Activated naive CD8-positive, alpha-beta T cell treated with anti-CD3 and anti-CD28 coated beads, Interleukin-2, amount 50 U/mL, for 24 hours (primary cell): ENCODE measurements at regions not wholly inside any gene's neighbourhood (a gene's known extent, or its start where the extent isn't known, plus 50 kb on each side); places are given as distances from the start of the nearest gene placed in this dataset.
"Not testable (repeated sequence)": the region's sequence is repeated elsewhere in the genome, so short reads cannot be mapped to it uniquely, and the experiment has no call there.

Source experiments
- ATAC-seq: fragments of 150-1000 bp; cut with Tn5 transposase; one replicate; pipeline ENCODE4 v1.10.0; 2021
- DNase-seq: peaks from one replicate; pipeline ENCODE4 v3.0.0; 2021
- H3K27ac Mint-ChIP-seq: one replicate; pipeline ENCODE4 v1.8.0; 2021; ENCODE audit warnings: mild to moderate bottlenecking, mixed read lengths
- H3K27me3 Mint-ChIP-seq: one replicate; pipeline ENCODE4 v1.8.0; 2021; ENCODE audit warnings: mixed read lengths
- H3K36me3 Mint-ChIP-seq: one replicate; pipeline ENCODE4 v1.8.0; 2021; ENCODE audit warnings: low read depth, mixed read lengths
- H3K4me1 Mint-ChIP-seq: one replicate; pipeline ENCODE4 v1.8.0; 2021; ENCODE audit warnings: mixed read lengths
- H3K4me3 Mint-ChIP-seq: one replicate; pipeline ENCODE4 v1.8.0; 2021; ENCODE audit warnings: mild to moderate bottlenecking, moderate library complexity, mixed read lengths
- H3K9me3 Mint-ChIP-seq: one replicate; pipeline ENCODE4 v1.8.0; 2021; ENCODE audit warnings: mixed read lengths

DNA sequence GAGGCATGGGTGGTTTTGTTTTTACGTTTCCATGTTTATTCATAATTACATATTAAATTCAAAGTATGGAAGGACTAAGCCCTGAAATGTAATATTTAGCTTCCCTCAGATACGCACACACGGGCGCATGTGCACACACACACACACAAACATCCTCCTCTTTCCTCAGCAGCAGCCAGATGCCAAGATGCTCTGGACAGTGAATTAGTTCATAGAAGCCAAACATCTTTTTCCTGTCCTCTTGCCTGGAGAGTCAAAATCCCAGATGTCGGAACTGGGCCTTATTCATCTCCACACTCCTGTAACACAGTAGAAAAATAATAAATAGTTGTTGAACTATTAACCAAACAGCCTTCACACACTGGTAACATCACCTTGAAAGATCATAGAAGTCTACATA lies 273.1 kb downstream of the SP3 start:
- H3K27ac Mint-ChIP-seq: no peak overlapping the region
- peaks cover 3% of the 10 kb centered on the region for H3K9me3 Mint-ChIP-seq
- ATAC-seq: no peak
- H3K4me3 Mint-ChIP-seq: no peak overlapping the region
- no peaks in the 10 kb centered on the region for H3K36me3 Mint-ChIP-seq
- peaks cover 3% of the 10 kb centered on the region for H3K27me3 Mint-ChIP-seq
- DNase-seq: no peak
- no peaks in the 10 kb centered on the region for H3K4me1 Mint-ChIP-seq

DNA sequence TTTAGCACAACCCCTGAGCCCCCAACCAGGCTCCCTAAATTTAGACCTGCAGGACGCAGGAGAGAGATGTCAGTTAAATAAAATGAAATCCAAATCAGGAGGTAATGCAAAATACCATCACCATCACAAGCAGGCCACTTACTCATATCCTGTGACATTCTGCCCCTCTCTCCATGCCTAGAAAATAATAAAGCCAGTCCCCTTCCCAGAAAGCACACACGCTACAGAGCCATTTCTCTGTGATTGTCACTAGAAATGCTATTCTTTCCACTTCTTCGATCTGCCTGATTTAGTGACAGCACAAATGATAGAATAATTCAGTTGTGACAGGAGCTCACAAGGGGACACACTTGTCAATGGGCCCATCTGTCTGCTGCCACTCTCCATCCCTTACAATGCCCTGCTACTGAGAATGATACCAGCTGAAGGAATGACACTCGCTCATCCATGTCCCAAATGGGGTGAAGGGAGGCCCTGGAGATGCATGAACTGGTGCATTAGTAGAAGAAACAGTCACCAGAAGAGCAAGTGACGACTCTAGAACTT lies 272.1 kb downstream of the SP3 start:
- DNase-seq (no peak), ATAC-seq (no peak)
- no peaks in the 10 kb centered on the region for H3K36me3 Mint-ChIP-seq
- H3K27ac Mint-ChIP-seq: no peak overlapping the region
- no peak overlapping the region for H3K4me3 Mint-ChIP-seq
- H3K27me3 Mint-ChIP-seq: peaks cover 3% of the 10 kb centered on the region
- H3K9me3 Mint-ChIP-seq: peaks cover 3% of the 10 kb centered on the region
- no peaks in the 10 kb centered on the region for H3K4me1 Mint-ChIP-seq

DNA sequence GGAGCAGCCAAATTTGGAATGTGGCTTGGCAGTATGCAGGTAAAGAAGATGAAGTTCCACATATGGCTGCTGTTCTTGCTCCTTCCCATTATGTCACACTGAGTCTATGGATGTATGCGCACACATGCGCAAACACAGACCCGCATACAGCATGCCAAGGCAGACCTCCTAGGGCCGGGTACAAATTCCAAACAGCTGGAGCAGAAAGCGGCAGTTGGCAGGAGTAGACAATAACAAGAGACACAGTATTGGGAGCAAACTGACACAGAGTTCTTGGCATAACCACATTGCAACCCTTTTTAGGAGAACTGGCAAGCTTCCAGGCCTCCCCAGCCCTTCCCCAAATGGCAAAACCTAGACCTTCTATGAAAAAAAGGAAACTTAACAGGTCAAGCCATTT lies 268.9 kb downstream of the SP3 start:
- no peaks in the 10 kb centered on the region for H3K36me3 Mint-ChIP-seq
- H3K4me3 Mint-ChIP-seq: no peak overlapping the region
- peaks cover 3% of the 10 kb centered on the region for H3K9me3 Mint-ChIP-seq

DNA sequence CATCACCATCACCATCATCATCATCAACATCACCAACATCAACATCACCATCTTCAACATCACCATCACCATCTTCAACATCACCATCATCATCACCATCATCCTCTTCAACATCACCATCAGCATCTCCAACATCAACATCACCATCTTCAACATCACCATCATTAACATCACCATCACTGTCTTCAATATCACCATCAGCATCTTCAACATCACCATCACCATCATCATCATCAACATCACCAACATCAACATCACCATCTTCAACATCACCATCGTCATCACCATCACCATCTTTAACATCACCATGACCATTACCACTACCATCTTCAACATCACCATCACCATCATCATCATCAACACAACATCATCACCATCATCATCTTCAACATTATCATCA lies 267.2 kb downstream of the SP3 start:
- H3K27me3 Mint-ChIP-seq: no peaks in the 10 kb centered on the region
- H3K4me3 Mint-ChIP-seq: no peak overlapping the region
- H3K9me3 Mint-ChIP-seq: peaks cover 3% of the 10 kb centered on the region
- DNase-seq (no peak), ATAC-seq (no peak)
- no peaks in the 10 kb centered on the region for H3K4me1 Mint-ChIP-seq
- no peak overlapping the region for H3K27ac Mint-ChIP-seq
- no peaks in the 10 kb centered on the region for H3K36me3 Mint-ChIP-seq

More for the DNA sequence above, 268.9 kb downstream of the SP3 start:
- no peaks in the 10 kb centered on the region for H3K4me1 Mint-ChIP-seq
- no peak overlapping the region for H3K27ac Mint-ChIP-seq
- DNase-seq: no peak
- no peak for ATAC-seq
- no peaks in the 10 kb centered on the region for H3K27me3 Mint-ChIP-seq

DNA sequence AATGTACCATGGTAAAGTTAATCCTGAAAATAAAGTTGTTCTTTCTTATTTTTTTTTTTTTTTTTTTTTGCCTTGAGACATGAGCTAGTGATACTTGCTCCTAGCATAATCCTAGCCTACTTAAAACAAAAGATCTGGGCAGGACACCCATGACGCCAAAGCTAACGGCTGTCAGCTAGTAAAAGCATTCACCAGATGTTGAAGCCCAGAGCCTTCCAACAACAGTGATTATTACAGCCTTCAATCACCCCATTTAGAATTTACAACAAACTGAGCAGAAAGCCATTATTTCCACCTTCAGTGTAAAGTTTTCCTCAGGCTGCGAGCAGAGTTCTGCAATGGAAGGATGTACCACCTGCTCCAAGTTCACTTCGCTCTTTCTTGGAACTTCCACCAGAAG lies 259.5 kb downstream of the SP3 start:
- no peak overlapping the region for H3K27ac Mint-ChIP-seq
- peaks cover 6% of the 10 kb centered on the region for H3K27me3 Mint-ChIP-seq
- no peaks in the 10 kb centered on the region for H3K9me3 Mint-ChIP-seq
- ATAC-seq (no peak), DNase-seq (no peak)
- H3K36me3 Mint-ChIP-seq: no peaks in the 10 kb centered on the region
- H3K4me3 Mint-ChIP-seq: no peak overlapping the region
- H3K4me1 Mint-ChIP-seq: no peaks in the 10 kb centered on the region

DNA sequence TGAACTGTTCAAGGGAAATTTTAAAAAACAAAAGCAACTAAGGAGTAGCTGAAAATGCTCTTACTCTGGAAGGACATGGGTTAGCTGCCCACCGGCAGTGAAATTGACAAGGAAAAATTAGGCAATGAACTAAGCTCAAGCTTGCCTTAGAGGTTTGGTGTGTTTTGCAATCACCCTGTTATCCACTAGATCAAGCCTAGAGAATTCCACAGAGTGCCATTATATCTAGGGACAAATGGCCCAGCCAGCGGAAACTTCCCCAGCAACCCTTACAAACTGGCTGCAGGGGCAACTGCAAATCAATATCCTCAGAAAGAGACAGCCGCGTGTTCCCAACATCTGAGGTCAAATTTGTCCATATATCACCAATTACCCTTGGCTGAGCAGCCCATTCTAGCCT lies 258.2 kb downstream of the SP3 start:
- no peaks in the 10 kb centered on the region for H3K36me3 Mint-ChIP-seq
- peaks cover 7% of the 10 kb centered on the region for H3K27me3 Mint-ChIP-seq
- H3K4me1 Mint-ChIP-seq: no peaks in the 10 kb centered on the region
- no peak overlapping the region for H3K4me3 Mint-ChIP-seq
- no peak overlapping the region for H3K27ac Mint-ChIP-seq
- no peak for ATAC-seq
- H3K9me3 Mint-ChIP-seq: no peaks in the 10 kb centered on the region
- DNase-seq: no peak

DNA sequence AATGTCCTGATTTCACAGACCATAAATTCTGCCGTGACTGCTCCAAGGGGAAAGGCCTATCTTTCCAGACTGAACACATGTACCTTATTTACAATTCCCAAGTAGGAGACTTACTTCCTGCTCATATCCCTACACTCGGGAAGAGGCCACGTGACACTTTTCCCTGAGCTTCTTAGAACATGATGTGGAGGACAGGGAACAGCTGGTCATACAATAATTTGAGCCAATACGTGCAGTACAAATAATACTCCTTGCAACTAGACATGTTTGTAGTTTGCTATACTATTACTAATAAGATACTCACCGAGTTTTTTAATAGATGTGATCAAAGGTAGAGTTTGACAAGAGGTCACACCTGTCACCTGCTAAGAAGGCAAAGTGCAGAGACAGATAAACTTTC lies 256.4 kb downstream of the SP3 start:
- H3K27me3 Mint-ChIP-seq: peaks cover 7% of the 10 kb centered on the region
- H3K4me1 Mint-ChIP-seq: no peaks in the 10 kb centered on the region
- H3K36me3 Mint-ChIP-seq: no peaks in the 10 kb centered on the region
- no peak overlapping the region for H3K4me3 Mint-ChIP-seq
- ATAC-seq: no peak
- no peak for DNase-seq
- no peaks in the 10 kb centered on the region for H3K9me3 Mint-ChIP-seq
- H3K27ac Mint-ChIP-seq: no peak overlapping the region

DNA sequence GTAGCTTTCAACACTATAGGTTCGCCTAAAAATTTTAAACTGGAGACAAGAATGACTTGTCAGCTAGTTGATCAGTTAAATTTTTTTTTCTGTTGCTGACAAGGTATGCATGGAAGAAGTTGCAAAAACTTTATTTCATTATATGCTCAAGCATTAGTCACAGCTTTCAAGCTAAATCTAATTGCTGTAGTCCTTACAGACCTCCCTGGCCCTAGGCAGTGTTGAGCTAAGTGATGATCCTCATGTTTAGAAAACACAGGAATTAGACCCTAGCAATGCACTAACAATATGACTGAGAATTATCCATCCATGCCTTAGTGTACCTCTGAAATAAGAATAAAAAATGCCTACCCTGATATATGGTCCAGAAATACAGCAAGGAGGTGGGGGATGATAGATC lies 253.4 kb downstream of the SP3 start:
- Mint-ChIP-seq H3K9me3 (no peaks in the 10 kb centered on the region), H3K4me1 (no peaks in the 10 kb centered on the region), H3K4me3 (no peak overlapping the region), H3K36me3 (no peaks in the 10 kb centered on the region), H3K27ac (no peak overlapping the region), H3K27me3 (peaks cover 4% of the 10 kb centered on the region)
- ATAC-seq (no peak), DNase-seq (no peak)

DNA sequence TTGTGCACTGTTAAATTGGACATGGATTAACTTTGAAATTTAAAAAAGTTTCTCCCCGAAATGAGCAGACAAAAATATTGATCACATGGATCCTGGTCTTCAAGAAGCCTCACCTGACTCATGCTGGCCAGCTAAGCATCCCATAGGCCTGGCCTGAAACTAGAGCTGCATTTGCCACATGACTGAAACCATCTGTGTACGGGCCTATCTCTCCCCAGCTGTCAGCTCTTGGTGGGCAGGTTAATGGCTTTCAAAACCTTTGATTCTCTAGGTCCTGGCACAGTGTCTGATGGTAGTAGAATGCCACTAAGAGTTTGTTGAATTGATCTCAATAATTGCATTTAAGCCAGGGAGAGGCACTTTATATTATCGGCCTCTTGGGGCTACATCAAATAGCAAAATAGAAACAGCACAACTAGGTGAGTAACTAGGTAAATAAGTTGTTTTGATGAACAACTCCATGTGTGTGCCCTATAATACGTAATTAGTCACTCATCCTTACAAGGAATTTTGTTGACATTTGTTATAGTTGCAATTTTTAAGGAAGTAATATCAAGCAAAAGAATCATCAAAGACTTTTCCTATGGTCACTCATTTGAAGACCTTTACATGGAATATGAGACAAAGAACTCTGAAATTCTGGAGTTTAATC lies 251.1 kb downstream of the SP3 start:
- no peak overlapping the region for H3K27ac Mint-ChIP-seq
- no peaks in the 10 kb centered on the region for H3K36me3 Mint-ChIP-seq
- ATAC-seq (no peak), DNase-seq (no peak)
- H3K4me1 Mint-ChIP-seq: no peaks in the 10 kb centered on the region
- H3K9me3 Mint-ChIP-seq: no peaks in the 10 kb centered on the region
- no peak overlapping the region for H3K4me3 Mint-ChIP-seq
- peaks cover 10% of the 10 kb centered on the region for H3K27me3 Mint-ChIP-seq

DNA sequence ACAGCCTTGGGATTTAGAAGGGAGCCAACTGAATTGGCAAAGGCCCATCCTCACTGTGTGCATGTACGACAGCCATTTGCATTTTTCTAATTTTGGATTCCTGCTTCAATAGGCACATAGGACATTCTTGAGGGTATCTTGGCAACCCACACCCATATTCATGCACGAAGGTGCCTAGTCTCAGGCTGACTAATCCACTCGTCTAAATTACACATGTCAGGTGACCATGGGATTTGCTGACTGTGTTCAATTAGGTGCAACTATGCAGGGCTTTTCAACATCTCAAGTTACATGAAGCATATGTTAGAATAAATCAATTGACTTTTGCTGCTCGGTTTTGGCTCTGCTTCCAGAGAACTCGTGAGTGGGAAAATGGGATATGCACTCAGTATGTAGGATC lies 249.7 kb downstream of the SP3 start:
- no peaks in the 10 kb centered on the region for H3K36me3 Mint-ChIP-seq
- H3K9me3 Mint-ChIP-seq: no peaks in the 10 kb centered on the region
- no peak overlapping the region for H3K27ac Mint-ChIP-seq
- peaks cover 12% of the 10 kb centered on the region for H3K27me3 Mint-ChIP-seq
- DNase-seq (no peak), ATAC-seq (no peak)
- no peak overlapping the region for H3K4me3 Mint-ChIP-seq
- no peaks in the 10 kb centered on the region for H3K4me1 Mint-ChIP-seq

DNA sequence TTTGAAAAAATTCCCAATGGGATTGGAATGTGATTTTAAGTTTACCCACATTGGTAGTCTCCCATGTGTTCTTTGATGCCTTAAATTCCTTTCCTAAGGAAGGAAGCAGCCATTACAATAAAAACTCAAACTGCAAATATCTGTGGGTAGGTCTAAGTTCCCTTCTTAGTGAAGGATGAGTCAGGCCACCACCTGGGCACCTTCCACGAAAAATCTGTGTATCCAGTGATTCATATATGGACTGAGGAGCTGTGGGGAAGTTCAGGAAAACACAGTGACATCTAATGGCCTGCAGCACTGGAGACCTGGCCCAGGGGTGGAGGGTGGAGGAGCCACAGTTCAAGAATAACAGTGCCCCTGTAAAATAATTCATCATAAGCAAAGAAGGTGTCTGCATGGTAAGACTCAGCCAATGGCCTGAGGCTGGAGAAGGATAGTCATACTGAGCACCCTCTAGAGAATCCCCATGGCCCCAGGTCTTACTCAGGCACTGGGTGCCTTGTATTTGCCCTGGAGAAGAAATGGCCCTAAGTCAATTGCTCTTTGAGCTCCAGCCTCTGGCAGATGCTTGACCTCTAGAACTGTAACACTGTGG lies 248.6 kb downstream of the SP3 start:
- Mint-ChIP-seq H3K27me3 (peaks cover 16% of the 10 kb centered on the region), H3K9me3 (no peaks in the 10 kb centered on the region), H3K4me1 (no peaks in the 10 kb centered on the region), H3K27ac (no peak overlapping the region), H3K36me3 (no peaks in the 10 kb centered on the region), H3K4me3 (no peak overlapping the region)
- DNase-seq (no peak), ATAC-seq (no peak)

DNA sequence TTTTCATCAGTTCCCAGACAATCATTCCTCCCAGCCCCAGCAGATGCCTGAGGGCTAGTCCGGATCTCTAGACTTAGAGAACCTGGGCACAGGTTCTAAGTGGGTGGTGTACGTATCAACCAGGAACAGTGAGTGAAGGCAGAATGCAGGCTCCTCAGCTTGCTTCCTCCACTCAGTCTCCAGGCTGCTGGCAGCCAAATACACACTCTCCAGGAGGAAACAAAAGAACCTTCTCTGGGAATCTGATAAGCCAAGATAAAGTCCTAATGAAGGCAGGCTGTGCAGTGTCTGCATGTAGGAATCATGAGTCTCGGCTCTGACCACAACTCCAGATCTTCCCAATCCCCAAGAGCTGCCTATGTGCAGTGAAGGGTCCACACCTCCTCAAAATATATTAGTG lies 245.7 kb downstream of the SP3 start:
- DNase-seq (no peak), ATAC-seq (no peak)
- Mint-ChIP-seq H3K4me1 (no peaks in the 10 kb centered on the region), H3K27ac (no peak overlapping the region), H3K4me3 (no peak overlapping the region), H3K27me3 (peaks cover 24% of the 10 kb centered on the region), H3K9me3 (no peaks in the 10 kb centered on the region), H3K36me3 (no peaks in the 10 kb centered on the region)

DNA sequence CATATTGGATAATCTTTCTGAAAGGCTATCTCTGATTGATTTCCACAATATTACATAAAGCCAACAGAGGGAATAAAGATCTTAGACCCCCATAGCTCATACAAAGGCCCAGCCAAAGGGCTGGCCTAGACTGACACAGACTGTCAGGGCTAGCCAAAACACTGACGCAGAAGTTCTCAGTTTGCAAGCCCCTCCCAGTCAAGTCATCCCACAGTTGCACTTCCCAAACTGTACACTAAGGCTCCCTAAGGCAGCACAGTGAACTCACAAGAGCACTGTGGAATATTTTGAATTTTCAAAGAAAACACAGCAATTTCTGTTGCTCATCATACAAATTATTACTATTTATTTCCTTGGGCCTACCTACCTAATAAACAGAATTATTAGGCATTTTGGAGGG lies 244.9 kb downstream of the SP3 start:
- Mint-ChIP-seq H3K4me1 (no peaks in the 10 kb centered on the region), H3K27me3 (peaks cover 24% of the 10 kb centered on the region), H3K27ac (no peak overlapping the region), H3K36me3 (no peaks in the 10 kb centered on the region), H3K9me3 (no peaks in the 10 kb centered on the region), H3K4me3 (no peak overlapping the region)
- no peak for DNase-seq
- no peak for ATAC-seq

DNA sequence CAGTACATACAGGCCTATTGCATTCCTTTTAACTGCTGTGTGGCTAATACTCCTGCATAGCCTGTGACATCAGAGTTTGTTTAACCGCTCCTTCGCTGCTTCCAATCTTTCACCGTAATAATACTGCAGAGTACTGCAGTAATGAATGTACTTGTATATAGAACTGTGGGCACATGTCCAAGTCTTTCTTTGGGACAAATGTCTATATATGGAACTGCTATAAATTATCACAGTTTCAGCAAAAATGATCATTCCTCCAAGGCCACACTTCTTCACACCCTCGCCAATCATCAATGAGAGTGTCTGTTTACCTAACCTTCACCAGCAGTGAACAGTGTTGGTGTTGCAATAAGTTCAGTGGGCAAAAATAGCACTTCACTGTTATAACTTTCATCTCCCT lies 230.4 kb downstream of the SP3 start:
- peaks cover 2% of the 10 kb centered on the region for H3K36me3 Mint-ChIP-seq
- no peaks in the 10 kb centered on the region for H3K4me1 Mint-ChIP-seq
- H3K27ac Mint-ChIP-seq: no peak overlapping the region
- DNase-seq (no peak), ATAC-seq (no peak)
- H3K9me3 Mint-ChIP-seq: peaks cover 4% of the 10 kb centered on the region
- peaks cover 10% of the 10 kb centered on the region for H3K27me3 Mint-ChIP-seq
- no peak overlapping the region for H3K4me3 Mint-ChIP-seq

DNA sequence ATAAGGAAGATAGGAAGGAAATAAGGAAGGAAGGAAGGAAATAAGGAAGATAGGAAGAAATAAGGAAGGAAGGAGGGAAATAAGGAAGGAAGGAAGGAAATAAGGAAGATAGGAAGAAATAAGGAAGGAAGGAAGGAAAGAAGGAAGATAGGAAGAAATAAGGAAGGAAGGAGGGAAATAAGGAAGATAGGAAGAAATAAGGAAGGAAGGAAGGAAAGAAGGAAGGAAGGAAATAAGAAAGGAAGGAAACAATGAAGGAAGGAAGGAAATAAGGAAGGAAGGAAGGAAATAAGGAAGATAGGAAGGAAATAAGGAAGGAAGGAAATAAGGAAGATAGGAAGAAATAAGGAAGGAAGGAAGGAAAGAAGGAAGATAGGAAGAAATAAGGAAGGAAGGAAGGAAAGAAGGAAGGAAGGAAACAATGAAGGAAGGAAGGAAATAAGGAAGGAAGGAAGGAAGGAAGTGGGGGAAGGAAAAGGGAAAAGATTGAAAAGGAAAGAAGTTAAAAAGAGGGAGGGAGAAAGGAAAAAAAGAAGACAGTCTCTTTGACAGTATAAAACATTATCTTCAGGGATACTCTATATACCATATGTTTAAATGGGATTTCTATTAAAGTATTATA lies 227.1 kb downstream of the SP3 start:
- H3K4me1 Mint-ChIP-seq, DNase-seq, H3K4me3 Mint-ChIP-seq, H3K27ac Mint-ChIP-seq, ATAC-seq, H3K9me3 Mint-ChIP-seq, H3K36me3 Mint-ChIP-seq: not testable (repeated sequence)
- H3K27me3 Mint-ChIP-seq: peaks cover 23% of the 10 kb centered on the region
